Neuron (in vitro differentiated cells): ENCODE measurements at regions not wholly inside any gene's neighbourhood (a gene's known extent, or its start where the extent isn't known, plus 50 kb on each side); places are given as distances from the start of the nearest gene placed in this dataset.
A peak's percentile ranks its signal among the peaks of the same experiment; 100 is the strongest.

Experiments
- H2AFZ ChIP-seq: one replicate; pipeline ENCODE4 v1.6.1; 2013; ENCODE audit warnings: low read depth, mild to moderate bottlenecking, inconsistent platforms, low read length, moderate library complexity
- H3K27me3 ChIP-seq: one replicate; pipeline ENCODE4 v1.6.1; 2013; ENCODE audit warnings: low read length; ENCODE audit not compliant: insufficient read depth
- H3K36me3 ChIP-seq: one replicate; pipeline ENCODE4 v1.6.1; 2013; ENCODE audit warnings: low read length; ENCODE audit not compliant: insufficient read depth
- H3K4me1 ChIP-seq: one replicate; pipeline ENCODE4 v1.6.1; 2013; ENCODE audit warnings: low read length; ENCODE audit not compliant: insufficient read depth
- H3K4me3 ChIP-seq: 2 replicates; pipeline ENCODE4 v1.5.1; 2013; ENCODE audit warnings: mild to moderate bottlenecking, low read length, moderate library complexity
- H3K9me3 ChIP-seq: one replicate; pipeline ENCODE4 v1.6.1; 2013; ENCODE audit warnings: low read length

GRCh38 chr17:410543-411401, 58.2 kb upstream of the RPH3AL start:
- Histone ChIP-seq H2AFZ (peak overlapping the region; percentile 2), H3K27me3 (no peaks in the 10 kb centered on the region), H3K9me3 (no peaks in the 10 kb centered on the region), H3K36me3 (peaks cover 2% of the 10 kb centered on the region), H3K4me1 (peaks cover 16% of the 10 kb centered on the region), H3K4me3 (peak overlapping the region; percentile 55)

- Histone ChIP-seq H2AFZ (peak overlapping the region; percentile 26), H3K4me3 (peak overlapping the region; percentile 55), H3K4me1 (peaks cover 16% of the 10 kb centered on the region), H3K9me3 (no peaks in the 10 kb centered on the region), H3K36me3 (peaks cover 2% of the 10 kb centered on the region), H3K27me3 (no peaks in the 10 kb centered on the region)
Observed at GRCh38 chr17:409848-410542, 57.4 kb upstream of the RPH3AL start.

- H3K4me3 ChIP-seq = no peak overlapping the region
- peak overlapping the region; percentile 26 for H2AFZ ChIP-seq
Observed at GRCh38 chr17:409308-409847, 56.8 kb upstream of the RPH3AL start.

GRCh38 chr17:404703-405102, 52.1 kb upstream of the RPH3AL start:
- peaks cover 2% of the 10 kb centered on the region for H3K4me1 ChIP-seq
- H3K4me3 ChIP-seq = no peak overlapping the region
- H3K36me3 ChIP-seq = no peaks in the 10 kb centered on the region
- H3K9me3 ChIP-seq = no peaks in the 10 kb centered on the region
- no peaks in the 10 kb centered on the region for H3K27me3 ChIP-seq
- H2AFZ ChIP-seq = no peak overlapping the region

More at GRCh38 chr17:409308-409847, 56.8 kb upstream of the RPH3AL start:
- no peaks in the 10 kb centered on the region for H3K9me3 ChIP-seq
- H3K27me3 ChIP-seq = no peaks in the 10 kb centered on the region
- peaks cover 16% of the 10 kb centered on the region for H3K4me1 ChIP-seq
- peaks cover 2% of the 10 kb centered on the region for H3K36me3 ChIP-seq
